Bronchial epithelial cell (primary cell): ENCODE measurements at regions not wholly inside any gene's neighbourhood (a gene's known extent, or its start where the extent isn't known, plus 50 kb on each side); places are given as distances from the start of the nearest gene placed in this dataset.

Experiments
- DNase-seq: peaks from one replicate; pipeline ENCODE4 v3.0.0-alpha.2; 2010; ENCODE audit warnings: low read depth
- FAIRE-seq: peaks from 2 replicates; lab custom pipeline; 2011; peaks lifted over from hg19 to GRCh38; lab: Jason Lieb, UNC
- H3K27me3 ChIP-seq: 2 replicates; pipeline ENCODE4 v1.5.1; 2011; ENCODE audit warnings: low read length; ENCODE audit not compliant: control insufficient read depth, insufficient read depth
- H3K36me3 ChIP-seq: 2 replicates; pipeline ENCODE4 v1.5.1; 2011; ENCODE audit warnings: low read length; ENCODE audit not compliant: control insufficient read depth, insufficient read depth
- H3K4me3 ChIP-seq: 2 replicates; pipeline ENCODE4 v1.5.1; 2011; ENCODE audit warnings: mild to moderate bottlenecking, low read depth, low read length, control low read depth
- TF ChIP-seq, protein P1 (sequence below): IDR thresholded peaks from 2 replicates; pipeline ENCODE4 v1.5.1; 2011; ENCODE audit warnings: mild to moderate bottlenecking, moderate library complexity, low read length, control low read depth, inconsistent platforms; ENCODE audit not compliant: insufficient read depth, severe bottlenecking

DNA sequence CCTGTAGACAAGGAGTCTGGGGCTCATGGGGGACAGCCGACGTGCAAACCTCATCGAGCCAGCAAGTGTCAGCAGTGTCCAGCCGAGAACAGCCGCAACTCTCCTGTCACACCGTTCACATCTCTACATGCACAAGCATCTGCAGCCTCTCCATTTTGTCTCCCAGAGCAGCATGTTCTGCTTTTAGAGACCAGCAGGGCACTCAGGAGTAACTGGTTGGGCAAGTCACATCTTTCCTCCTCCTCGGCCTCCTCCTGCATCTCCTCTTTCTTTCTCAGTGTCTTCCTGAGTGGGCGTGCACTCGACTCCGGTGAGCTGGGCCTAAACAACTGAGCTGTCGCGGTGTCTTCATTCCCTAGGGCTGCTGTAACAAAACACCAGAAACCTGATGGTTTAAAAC, 249.9 kb downstream of the SH3BP4 start:
- DNase-seq (no peak), FAIRE-seq (no peak)
- Histone ChIP-seq H3K27me3 (peaks cover under 1% of the 10 kb centered on the region), H3K36me3 (no peaks in the 10 kb centered on the region), H3K4me3 (no peak overlapping the region)
- TF ChIP-seq, protein P1, sequence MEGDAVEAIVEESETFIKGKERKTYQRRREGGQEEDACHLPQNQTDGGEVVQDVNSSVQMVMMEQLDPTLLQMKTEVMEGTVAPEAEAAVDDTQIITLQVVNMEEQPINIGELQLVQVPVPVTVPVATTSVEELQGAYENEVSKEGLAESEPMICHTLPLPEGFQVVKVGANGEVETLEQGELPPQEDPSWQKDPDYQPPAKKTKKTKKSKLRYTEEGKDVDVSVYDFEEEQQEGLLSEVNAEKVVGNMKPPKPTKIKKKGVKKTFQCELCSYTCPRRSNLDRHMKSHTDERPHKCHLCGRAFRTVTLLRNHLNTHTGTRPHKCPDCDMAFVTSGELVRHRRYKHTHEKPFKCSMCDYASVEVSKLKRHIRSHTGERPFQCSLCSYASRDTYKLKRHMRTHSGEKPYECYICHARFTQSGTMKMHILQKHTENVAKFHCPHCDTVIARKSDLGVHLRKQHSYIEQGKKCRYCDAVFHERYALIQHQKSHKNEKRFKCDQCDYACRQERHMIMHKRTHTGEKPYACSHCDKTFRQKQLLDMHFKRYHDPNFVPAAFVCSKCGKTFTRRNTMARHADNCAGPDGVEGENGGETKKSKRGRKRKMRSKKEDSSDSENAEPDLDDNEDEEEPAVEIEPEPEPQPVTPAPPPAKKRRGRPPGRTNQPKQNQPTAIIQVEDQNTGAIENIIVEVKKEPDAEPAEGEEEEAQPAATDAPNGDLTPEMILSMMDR, result no peak

DNA sequence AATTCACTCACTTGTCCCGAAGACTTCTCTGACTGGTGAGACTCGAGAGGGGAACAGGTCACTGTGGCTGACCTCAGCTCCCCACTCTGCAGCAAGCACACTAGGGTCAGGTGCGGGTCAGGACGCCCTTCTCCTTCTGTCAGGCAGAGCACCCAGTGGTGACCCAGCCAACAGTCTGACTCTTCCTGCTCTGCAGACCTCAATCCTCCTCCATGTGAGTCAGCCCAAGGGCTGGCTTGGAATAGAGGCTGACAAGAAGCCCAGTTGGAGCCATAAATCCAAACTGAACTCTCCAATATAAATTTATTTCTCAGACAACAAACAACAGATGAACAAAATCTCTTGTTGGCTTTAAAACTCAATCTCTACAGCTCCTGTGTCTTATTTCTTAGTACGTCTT, 253.1 kb downstream of the SH3BP4 start:
- FAIRE-seq (no peak), DNase-seq (no peak)
- Histone ChIP-seq H3K27me3 (peaks cover 3% of the 10 kb centered on the region), H3K36me3 (no peaks in the 10 kb centered on the region), H3K4me3 (no peak overlapping the region)
- TF ChIP-seq, protein P1, result no peak

DNA sequence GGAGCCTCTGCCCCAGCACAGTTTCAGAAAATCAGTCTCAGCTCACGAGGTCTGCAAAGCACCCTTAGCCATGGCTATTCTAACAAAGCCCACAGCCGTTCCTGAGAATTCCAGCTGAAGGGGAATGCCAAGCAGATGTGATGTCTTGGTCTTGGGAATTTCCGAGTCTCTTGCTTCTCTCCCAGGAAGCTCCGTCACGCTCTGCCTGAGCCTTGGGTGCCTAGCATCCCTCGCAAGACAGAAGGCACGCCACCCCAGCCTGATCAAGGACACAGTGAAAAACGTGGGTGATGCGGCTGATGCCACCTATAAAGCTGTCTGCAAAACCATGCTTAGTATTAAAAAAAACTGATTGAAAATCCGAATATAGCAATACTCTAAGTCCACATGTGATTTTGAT, 254.6 kb downstream of the SH3BP4 start:
- Histone ChIP-seq H3K27me3 (peaks cover 3% of the 10 kb centered on the region), H3K36me3 (no peaks in the 10 kb centered on the region), H3K4me3 (no peak overlapping the region)
- TF ChIP-seq, protein P1, result no peak
- FAIRE-seq (no peak), DNase-seq (no peak)

DNA sequence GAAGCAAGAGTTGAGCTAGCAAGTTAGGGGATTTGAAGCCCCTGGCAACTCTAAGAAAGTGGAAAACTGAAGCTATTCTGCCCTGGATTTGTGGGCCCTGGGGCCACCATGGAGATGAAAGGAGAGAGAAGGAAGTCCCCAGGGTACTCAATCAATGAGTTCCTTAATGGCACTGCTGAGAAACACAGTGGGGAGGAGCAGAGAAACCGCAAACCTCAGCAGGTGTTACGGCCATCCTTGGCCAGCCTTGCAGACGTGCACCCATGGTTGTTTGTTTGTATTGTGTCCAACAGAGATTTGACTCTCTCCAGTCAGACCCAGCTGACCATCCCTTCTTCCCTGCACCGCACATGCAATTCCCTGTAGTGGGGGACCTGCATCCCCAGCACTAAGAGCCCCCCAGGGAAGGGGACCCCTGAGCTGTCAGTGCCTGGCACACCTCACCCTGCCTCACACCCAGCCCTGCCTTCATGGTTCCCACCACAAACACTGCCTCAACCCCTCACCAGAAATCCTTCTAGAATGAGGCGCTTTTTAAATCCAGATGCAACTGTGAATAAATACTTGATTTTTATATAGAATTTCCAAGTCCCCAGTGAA, 255.3 kb downstream of the SH3BP4 start:
- H3K27me3 ChIP-seq, result peaks cover 3% of the 10 kb centered on the region
- H3K4me3 ChIP-seq, result no peak overlapping the region
- TF ChIP-seq, protein P1, result no peak
- FAIRE-seq (no peak), DNase-seq (no peak)
- H3K36me3 ChIP-seq, result no peaks in the 10 kb centered on the region

DNA sequence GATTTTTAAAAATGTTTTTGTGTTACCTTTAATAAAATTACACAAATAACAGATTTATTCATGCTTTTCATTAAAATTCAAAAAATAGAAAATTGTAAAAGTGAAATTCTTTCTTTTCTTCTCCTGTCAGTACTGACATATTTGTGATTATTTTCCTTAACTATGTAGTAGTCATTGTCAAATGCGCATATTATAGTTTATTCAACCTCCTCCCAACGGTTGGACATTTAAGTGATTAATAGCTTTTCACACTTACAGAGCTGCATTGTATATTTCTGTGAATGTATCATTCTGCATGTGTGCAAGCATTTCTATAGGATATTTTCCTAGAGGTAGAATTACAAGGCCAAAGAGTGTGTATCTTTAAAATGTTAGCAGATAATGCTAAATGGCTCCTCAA, 259.2 kb downstream of the SH3BP4 start:
- FAIRE-seq (no peak), DNase-seq (no peak)
- Histone ChIP-seq H3K4me3 (no peak overlapping the region), H3K36me3 (no peaks in the 10 kb centered on the region), H3K27me3 (peaks cover 6% of the 10 kb centered on the region)
- TF ChIP-seq, protein P1, result no peak
